HG03442 (cell line): ENCODE measurements at regions not wholly inside any gene's neighbourhood (a gene's known extent, or its start where the extent isn't known, plus 50 kb on each side); places are given as distances from the start of the nearest gene placed in this dataset.

ENCODE experiments used
- ATAC-seq: cut with Tn5 transposase; IDR thresholded peaks from one replicate; pipeline ENCODE4 v1.9.1; 2021; ENCODE audit warnings: mild to moderate bottlenecking, moderate library complexity; ENCODE audit not compliant: unreplicated experiment

GRCh38 chr7:106423821-106424475, 139.2 kb upstream of the NAMPT start:
- no peak for ATAC-seq

- ATAC-seq = no peak
Observed at GRCh38 chr7:106423111-106423510, 138.3 kb upstream of the NAMPT start.

- ATAC-seq = no peak
Observed at GRCh38 chr7:106421181-106421762, 136.5 kb upstream of the NAMPT start.

GRCh38 chr7:106420736-106421135, 136.0 kb upstream of the NAMPT start:
- ATAC-seq = no peak

GRCh38 chr7:106420210-106420609, 135.4 kb upstream of the NAMPT start:
- no peak for ATAC-seq

GRCh38 chr7:106419455-106420182, 134.8 kb upstream of the NAMPT start:
- no peak for ATAC-seq

- ATAC-seq = no peak
Observed at GRCh38 chr7:106418526-106418925, 133.7 kb upstream of the NAMPT start.

GRCh38 chr7:106418094-106418493, 133.3 kb upstream of the NAMPT start:
- ATAC-seq = no peak

- ATAC-seq = no peak
Observed at GRCh38 chr7:106417273-106417902, 132.6 kb upstream of the NAMPT start.

- no peak for ATAC-seq
Observed at GRCh38 chr7:106416430-106416829, 131.6 kb upstream of the NAMPT start.

- ATAC-seq = no peak
Observed at GRCh38 chr7:106415433-106415832, 130.7 kb upstream of the NAMPT start.

- ATAC-seq = no peak
Observed at GRCh38 chr7:106413446-106413845, 128.7 kb upstream of the NAMPT start.

- no peak for ATAC-seq
Observed at GRCh38 chr7:106405697-106406141, 120.9 kb upstream of the NAMPT start.

- no peak for ATAC-seq
Observed at GRCh38 chr7:106402898-106403297, 118.1 kb upstream of the NAMPT start.

GRCh38 chr7:106400923-106401322, 116.1 kb upstream of the NAMPT start:
- ATAC-seq = no peak

GRCh38 chr7:106398786-106399185, 114.0 kb upstream of the NAMPT start:
- no peak for ATAC-seq

GRCh38 chr7:106397994-106398393, 113.2 kb upstream of the NAMPT start:
- no peak for ATAC-seq

- ATAC-seq = no peak
Observed at GRCh38 chr7:106394526-106394925, 109.7 kb upstream of the NAMPT start.

- ATAC-seq = no peak
Observed at GRCh38 chr7:106393564-106394251, 108.9 kb upstream of the NAMPT start.

GRCh38 chr7:106392590-106392989, 107.8 kb upstream of the NAMPT start:
- no peak for ATAC-seq

GRCh38 chr7:106392144-106392543, 107.4 kb upstream of the NAMPT start:
- no peak for ATAC-seq
